Renal cortical epithelial cell (primary cell): ENCODE measurements at regions not wholly inside any gene's neighbourhood (a gene's known extent, or its start where the extent isn't known, plus 50 kb on each side); places are given as distances from the start of the nearest gene placed in this dataset.
A peak's percentile ranks its signal among the peaks of the same experiment; 100 is the strongest.
"Not testable (repeated sequence)": the region's sequence is repeated elsewhere in the genome, so short reads cannot be mapped to it uniquely, and the experiment has no call there.

ENCODE experiments used
- DNase-seq: peaks from one replicate; pipeline ENCODE4 v3.0.0-alpha.2; 2011; ENCODE audit warnings: low read depth

- DNase-seq = not testable (repeated sequence)
Observed at GRCh38 chr4:8972635-8973034, 101.0 kb upstream of the HMX1 start.

GRCh38 chr4:8965896-8966295 is 94.3 kb upstream of the HMX1 start:
- not testable (repeated sequence) for DNase-seq

GRCh38 chr4:8964201-8964788 is 92.7 kb upstream of the HMX1 start:
- not testable (repeated sequence) for DNase-seq

GRCh38 chr4:8963533-8963932 is 91.9 kb upstream of the HMX1 start:
- not testable (repeated sequence) for DNase-seq

GRCh38 chr4:8961343-8961742 is 89.7 kb upstream of the HMX1 start:
- DNase-seq = peak; percentile 13

GRCh38 chr4:8959471-8959870 is 87.8 kb upstream of the HMX1 start:
- DNase-seq = not testable (repeated sequence)

GRCh38 chr4:8954001-8954400 is 82.4 kb upstream of the HMX1 start:
- not testable (repeated sequence) for DNase-seq

- not testable (repeated sequence) for DNase-seq
Observed at GRCh38 chr4:8952791-8953190, 81.2 kb upstream of the HMX1 start.

GRCh38 chr4:8952109-8952508 is 80.5 kb upstream of the HMX1 start:
- not testable (repeated sequence) for DNase-seq

GRCh38 chr4:8945506-8945905 is 73.9 kb upstream of the HMX1 start:
- DNase-seq = not testable (repeated sequence)

- not testable (repeated sequence) for DNase-seq
Observed at GRCh38 chr4:8943367-8943766, 71.7 kb upstream of the HMX1 start.

- not testable (repeated sequence) for DNase-seq
Observed at GRCh38 chr4:8942088-8942487, 70.4 kb upstream of the HMX1 start.

GRCh38 chr4:8941492-8941805 is 69.8 kb upstream of the HMX1 start:
- DNase-seq = not testable (repeated sequence)

GRCh38 chr4:8940792-8941491 is 69.3 kb upstream of the HMX1 start:
- DNase-seq = no peak

- no peak for DNase-seq
Observed at GRCh38 chr4:8939840-8940742, 68.5 kb upstream of the HMX1 start.

- no peak for DNase-seq
Observed at GRCh38 chr4:8939160-8939839, 67.7 kb upstream of the HMX1 start.

- no peak for DNase-seq
Observed at GRCh38 chr4:8938623-8939022, 67.0 kb upstream of the HMX1 start.

GRCh38 chr4:8938137-8938536 is 66.5 kb upstream of the HMX1 start:
- DNase-seq = no peak

GRCh38 chr4:8932884-8933283 is 61.2 kb upstream of the HMX1 start:
- no peak for DNase-seq

- no peak for DNase-seq
Observed at GRCh38 chr4:8928074-8928473, 56.4 kb upstream of the HMX1 start.

GRCh38 chr4:8922481-8922880 is 50.8 kb upstream of the HMX1 start:
- no peak for DNase-seq

- no peak for DNase-seq
Observed at GRCh38 chr4:8921465-8921864, 49.8 kb upstream of the HMX1 start.
